ENCODE measurements at regions not wholly inside any gene's neighbourhood (a gene's known extent, or its start where the extent isn't known, plus 50 kb on each side); places are given as distances from the start of the nearest gene placed in this dataset.
"Not testable (repeated sequence)": the region's sequence is repeated elsewhere in the genome, so short reads cannot be mapped to it uniquely, and the experiment has no call there.

DNA sequence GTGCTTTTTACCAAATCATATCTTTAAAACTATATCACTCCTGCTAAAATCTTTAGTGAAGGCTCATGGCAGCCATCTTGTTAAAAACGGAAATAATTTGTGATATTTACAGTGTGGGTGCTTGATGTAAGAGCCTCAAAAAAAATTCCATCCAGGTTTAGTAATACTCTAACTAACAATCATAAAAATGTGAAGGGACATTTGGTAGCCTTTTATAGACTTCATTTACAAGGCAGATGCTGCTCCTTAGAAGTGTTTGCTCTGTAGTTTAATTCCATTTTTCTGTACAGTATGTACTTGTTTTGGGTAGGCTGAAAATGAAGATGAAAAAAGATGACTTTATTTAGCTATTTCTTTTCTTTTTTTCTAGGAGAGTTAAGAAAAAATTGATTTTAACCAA, 525.0 kb downstream of the ZEB2 start:
- no peak overlapping the region for H3K4me3 Mint-ChIP-seq
- Histone ChIP-seq H4K20me1 (ENCODE audit: low read depth) (no peaks in the 10 kb centered on the region), H3K79me2 (ENCODE audit: low read depth) (no peaks in the 10 kb centered on the region), H3K9me3 (ENCODE audit: low read depth) (peaks cover 13% of the 10 kb centered on the region), H2AFZ (replicated peaks) (no peak overlapping the region), H3K27ac (no peak overlapping the region), H3F3A (ENCODE audit: low read depth) (no peaks in the 10 kb centered on the region), H3K4me2 (no peak overlapping the region), H3K4me1 (no peaks in the 10 kb centered on the region), H3K36me3 (peaks cover 7% of the 10 kb centered on the region), H3K9ac (no peak overlapping the region), H3K27me3 (no peaks in the 10 kb centered on the region), H3K4me3 (no peak overlapping the region)
- peaks cover 3% of the 10 kb centered on the region for H3K4me1 Mint-ChIP-seq
- no peak overlapping the region for H3K27ac Mint-ChIP-seq
- peaks cover 3% of the 10 kb centered on the region for H3K36me3 Mint-ChIP-seq
- no peak for DNase-seq (ENCODE audit: low spot score)
- TF ChIP-seq CTCF (IDR thresholded peaks at IDR 0.05) = no peak
- TF ChIP-seq EZH2 (IDR thresholded peaks at IDR 0.05) = no peak
- TF ChIP-seq EZH2phosphoT487 (IDR thresholded peaks at IDR 0.05) = no peak
- no peaks in the 10 kb centered on the region for H3K27me3 Mint-ChIP-seq (ENCODE audit: insufficient read depth, low read depth)
- H3K9me3 Mint-ChIP-seq = peaks cover 12% of the 10 kb centered on the region

- H3K27ac Mint-ChIP-seq; H3K4me1 Mint-ChIP-seq; H3K27me3 Mint-ChIP-seq (ENCODE audit: insufficient read depth, low read depth): not testable (repeated sequence)
Observed at GRCh38 chr2:143991596-143991995, 528.3 kb downstream of the ZEB2 start.

GRCh38 chr2:143988082-143988481, 531.8 kb downstream of the ZEB2 start:
- H3K4me1 ChIP-seq = no peaks in the 10 kb centered on the region
- peaks cover 13% of the 10 kb centered on the region for H3K9me3 ChIP-seq (ENCODE audit: low read depth)
- H3K27me3 ChIP-seq = no peaks in the 10 kb centered on the region
- H3K4me1 Mint-ChIP-seq = no peaks in the 10 kb centered on the region
- H3K27me3 Mint-ChIP-seq (ENCODE audit: insufficient read depth, low read depth) = no peaks in the 10 kb centered on the region
- no peak overlapping the region for H2AFZ ChIP-seq (replicated peaks)
- no peaks in the 10 kb centered on the region for H3K79me2 ChIP-seq (ENCODE audit: low read depth)
- H3K4me3 ChIP-seq = no peak overlapping the region
- H3F3A ChIP-seq (ENCODE audit: low read depth) = no peaks in the 10 kb centered on the region
- H3K27ac ChIP-seq = no peak overlapping the region
- peaks cover 9% of the 10 kb centered on the region for H3K36me3 Mint-ChIP-seq
- no peak overlapping the region for H3K27ac Mint-ChIP-seq
- no peak overlapping the region for H3K4me2 ChIP-seq
- H3K4me3 Mint-ChIP-seq = no peak overlapping the region
- H3K9me3 Mint-ChIP-seq = peaks cover 24% of the 10 kb centered on the region
- no peaks in the 10 kb centered on the region for H4K20me1 ChIP-seq (ENCODE audit: low read depth)
- peaks cover 7% of the 10 kb centered on the region for H3K36me3 ChIP-seq
- no peak overlapping the region for H3K9ac ChIP-seq
- no peak for DNase-seq (ENCODE audit: low spot score)
- TF ChIP-seq CTCF (IDR thresholded peaks at IDR 0.05) (no peak), EZH2 (IDR thresholded peaks at IDR 0.05) (no peak), EZH2phosphoT487 (IDR thresholded peaks at IDR 0.05) (no peak)

More at GRCh38 chr2:143991596-143991995, 528.3 kb downstream of the ZEB2 start:
- H4K20me1 ChIP-seq (ENCODE audit: low read depth); H3K9ac ChIP-seq; H3K4me3 Mint-ChIP-seq; DNase-seq (ENCODE audit: low spot score); H3F3A ChIP-seq (ENCODE audit: low read depth); H2AFZ ChIP-seq (replicated peaks); H3K27ac ChIP-seq; H3K4me3 ChIP-seq; H3K36me3 ChIP-seq; H3K4me1 ChIP-seq; H3K36me3 Mint-ChIP-seq; H3K79me2 ChIP-seq (ENCODE audit: low read depth); H3K27me3 ChIP-seq; H3K4me2 ChIP-seq: not testable (repeated sequence)
- peaks cover 13% of the 10 kb centered on the region for H3K9me3 ChIP-seq (ENCODE audit: low read depth)
- H3K9me3 Mint-ChIP-seq = peaks cover 18% of the 10 kb centered on the region

- Histone ChIP-seq H3F3A (ENCODE audit: low read depth) (peaks cover 3% of the 10 kb centered on the region), H3K27ac (no peak overlapping the region), H3K4me2 (no peak overlapping the region), H3K9me3 (ENCODE audit: low read depth) (no peaks in the 10 kb centered on the region), H3K4me3 (no peak overlapping the region), H3K36me3 (no peaks in the 10 kb centered on the region), H3K9ac (no peak overlapping the region), H4K20me1 (ENCODE audit: low read depth) (no peaks in the 10 kb centered on the region), H3K4me1 (peaks cover 11% of the 10 kb centered on the region), H2AFZ (replicated peaks) (no peak overlapping the region), H3K79me2 (ENCODE audit: low read depth) (no peaks in the 10 kb centered on the region), H3K27me3 (no peaks in the 10 kb centered on the region)
- TF ChIP-seq CTCF (IDR thresholded peaks at IDR 0.05) (no peak), EZH2 (IDR thresholded peaks at IDR 0.05) (no peak), EZH2phosphoT487 (IDR thresholded peaks at IDR 0.05) (no peak)
- Mint-ChIP-seq H3K27ac (no peak overlapping the region), H3K9me3 (peaks cover 6% of the 10 kb centered on the region), H3K36me3 (peaks cover 2% of the 10 kb centered on the region), H3K4me1 (no peaks in the 10 kb centered on the region), H3K27me3 (ENCODE audit: insufficient read depth, low read depth) (no peaks in the 10 kb centered on the region), H3K4me3 (no peak overlapping the region)
- DNase-seq (ENCODE audit: low spot score) = no peak
Observed at GRCh38 chr2:143981428-143981827, 538.5 kb downstream of the ZEB2 start.

Measured in neural progenitor cell (in vitro differentiated cells).